Activated CD4-positive, alpha-beta T cell treated with anti-CD3 and anti-CD28 coated beads for 4 hours (primary cell): ENCODE measurements at regions not wholly inside any gene's neighbourhood (a gene's known extent, or its start where the extent isn't known, plus 50 kb on each side); places are given as distances from the start of the nearest gene placed in this dataset.
"Not testable (repeated sequence)": the region's sequence is repeated elsewhere in the genome, so short reads cannot be mapped to it uniquely, and the experiment has no call there.

Source experiments
- DNase-seq, 2 donors: peaks; one replicate each; pipeline ENCODE4 v3.0.0-alpha.2; 2020

GRCh38 chrX:43239356-43239755, 416.7 kb upstream of the MAOA start:
- no peak for DNase-seq

GRCh38 chrX:43255596-43255995, 400.5 kb upstream of the MAOA start:
- DNase-seq: no peak

GRCh38 chrX:43266487-43266886, 389.6 kb upstream of the MAOA start:
- DNase-seq: no peak

GRCh38 chrX:43267652-43268051, 388.4 kb upstream of the MAOA start:
- no peak for DNase-seq

- DNase-seq: no peak
Observed at GRCh38 chrX:43269201-43269600, 386.9 kb upstream of the MAOA start.

- no peak for DNase-seq
Observed at GRCh38 chrX:43277879-43278278, 378.2 kb upstream of the MAOA start.

- DNase-seq: no peak
Observed at GRCh38 chrX:43278440-43278839, 377.7 kb upstream of the MAOA start.

- no peak for DNase-seq
Observed at GRCh38 chrX:43279341-43279808, 376.7 kb upstream of the MAOA start.

GRCh38 chrX:43283187-43283586, 372.9 kb upstream of the MAOA start:
- no peak for DNase-seq

GRCh38 chrX:43311625-43312024, 344.5 kb upstream of the MAOA start:
- not testable (repeated sequence) for DNase-seq

GRCh38 chrX:43313035-43313434, 343.1 kb upstream of the MAOA start:
- no peak for DNase-seq

GRCh38 chrX:43314525-43314924, 341.6 kb upstream of the MAOA start:
- no peak for DNase-seq

GRCh38 chrX:43315622-43316021, 340.5 kb upstream of the MAOA start:
- no peak for DNase-seq

- no peak for DNase-seq
Observed at GRCh38 chrX:43316146-43316545, 340.0 kb upstream of the MAOA start.

- DNase-seq: no peak
Observed at GRCh38 chrX:43317378-43317777, 338.7 kb upstream of the MAOA start.

GRCh38 chrX:43328358-43328946, 327.6 kb upstream of the MAOA start:
- DNase-seq: no peak

GRCh38 chrX:43333543-43333942, 322.6 kb upstream of the MAOA start:
- no peak for DNase-seq

GRCh38 chrX:43345166-43345565, 310.9 kb upstream of the MAOA start:
- no peak for DNase-seq

GRCh38 chrX:43349363-43349762, 306.7 kb upstream of the MAOA start:
- DNase-seq: peak; percentile 8 to 29

- no peak for DNase-seq
Observed at GRCh38 chrX:43350935-43351334, 305.2 kb upstream of the MAOA start.

- DNase-seq: no peak
Observed at GRCh38 chrX:43357741-43358140, 298.4 kb upstream of the MAOA start.

GRCh38 chrX:43373032-43373431, 283.1 kb upstream of the MAOA start:
- DNase-seq: no peak

GRCh38 chrX:43375136-43375535, 281.0 kb upstream of the MAOA start:
- no peak for DNase-seq

GRCh38 chrX:43380704-43381103, 275.4 kb upstream of the MAOA start:
- no peak for DNase-seq

GRCh38 chrX:43386875-43387274, 269.2 kb upstream of the MAOA start:
- DNase-seq: no peak

- no peak for DNase-seq
Observed at GRCh38 chrX:43405191-43405590, 250.9 kb upstream of the MAOA start.
